DOHH2 (cell line): ENCODE measurements at regions not wholly inside any gene's neighbourhood (a gene's known extent, or its start where the extent isn't known, plus 50 kb on each side); places are given as distances from the start of the nearest gene placed in this dataset.

Experiments
- H3F3A ChIP-seq: fragments of 200-600 bp; sonication (generic), shearing (Covaris generic); 2 replicates; pipeline ENCODE4 v1.6.0; 2016; ENCODE audit warnings: antibody characterized with exemption, mild to moderate bottlenecking; ENCODE audit not compliant: control insufficient read depth, insufficient read depth
- H3K27ac ChIP-seq: fragments of 200-600 bp; sonication (generic); 2 replicates; pipeline ENCODE4 v1.5.1; 2014; ENCODE audit warnings: low read depth, mild to moderate bottlenecking, low read length, moderate library complexity
- H3K27me3 ChIP-seq: fragments of 200-600 bp; sonication (generic); 2 replicates; pipeline ENCODE4 v1.6.1; 2014; ENCODE audit warnings: mild to moderate bottlenecking, low read length, mixed read lengths; ENCODE audit not compliant: control insufficient read depth
- H3K36me3 ChIP-seq: fragments of 200-600 bp; sonication (generic); 2 replicates; pipeline ENCODE4 v1.6.1; 2014; ENCODE audit warnings: mild to moderate bottlenecking, low read length, moderate library complexity, mixed read lengths; ENCODE audit not compliant: control insufficient read depth
- H3K4me1 ChIP-seq: fragments of 200-600 bp; sonication (generic); 2 replicates; pipeline ENCODE4 v1.6.1; 2014; ENCODE audit warnings: mild to moderate bottlenecking, low read length, mixed read lengths; ENCODE audit not compliant: control insufficient read depth
- H3K4me2 ChIP-seq: fragments of 200-600 bp; sonication (generic); 2 replicates; pipeline ENCODE4 v1.6.0; 2014; ENCODE audit warnings: mild to moderate bottlenecking, low read length, moderate library complexity
- H3K4me3 ChIP-seq: fragments of 200-600 bp; sonication (generic); 2 replicates; pipeline ENCODE4 v1.5.1; 2014; ENCODE audit warnings: mild to moderate bottlenecking, low read length, mixed read lengths
- H3K79me2 ChIP-seq: fragments of 200-600 bp; sonication (generic); 2 replicates; pipeline ENCODE4 v1.6.1; 2014; ENCODE audit warnings: mild to moderate bottlenecking, low read length, mixed read lengths; ENCODE audit not compliant: control insufficient read depth
- H3K9me2 ChIP-seq: fragments of 200-600 bp; sonication (generic); replicated peaks from 2 replicates; pipeline ENCODE4 v1.6.1; 2014; ENCODE audit warnings: mild to moderate bottlenecking, low read length, mixed read lengths; ENCODE audit not compliant: control insufficient read depth
- H3K9me3 ChIP-seq: fragments of 200-600 bp; sonication (generic); 2 replicates; pipeline ENCODE4 v1.6.1; 2014; ENCODE audit warnings: antibody characterized with exemption, low read length, mixed read lengths; ENCODE audit not compliant: control insufficient read depth, insufficient read depth
- H4K20me1 ChIP-seq: fragments of 200-600 bp; sonication (generic); 2 replicates; pipeline ENCODE4 v1.6.0; 2014; ENCODE audit warnings: low read depth, mild to moderate bottlenecking, antibody characterized with exemption, low read length, moderate library complexity; ENCODE audit not compliant: control insufficient read depth, insufficient read depth
- CTCF ChIP-seq: fragments of 200-600 bp; sonication (generic); IDR thresholded peaks from one replicate; pipeline ENCODE4 v1.5.1; 2014; ENCODE audit warnings: antibody characterized with exemption, mild to moderate bottlenecking, low read depth, low read length; ENCODE audit not compliant: poor library complexity, severe bottlenecking
- EZH2phosphoT487 ChIP-seq: fragments of 200-600 bp; sonication (generic); IDR thresholded peaks from 2 replicates; pipeline ENCODE4 v1.6.1; 2017; ENCODE audit warnings: borderline replicate concordance, mild to moderate bottlenecking, antibody characterized with exemption, low read length, moderate library complexity, mixed read lengths

GRCh38 chr22:27063841-27064240 is 406.5 kb downstream of the MIAT start:
- Histone ChIP-seq H3K36me3 (no peaks in the 10 kb centered on the region), H3K79me2 (no peaks in the 10 kb centered on the region), H3K9me3 (no peaks in the 10 kb centered on the region), H3K9me2 (no peaks in the 10 kb centered on the region), H3K27me3 (no peaks in the 10 kb centered on the region), H3K4me1 (no peaks in the 10 kb centered on the region), H3K4me3 (no peak overlapping the region), H3K27ac (no peak overlapping the region), H4K20me1 (no peaks in the 10 kb centered on the region), H3K4me2 (no peak overlapping the region), H3F3A (no peaks in the 10 kb centered on the region)
- TF ChIP-seq CTCF (no peak), EZH2phosphoT487 (no peak)

- Histone ChIP-seq H3K9me2 (no peaks in the 10 kb centered on the region), H3K4me1 (no peaks in the 10 kb centered on the region), H3K4me3 (no peak overlapping the region), H3K4me2 (no peak overlapping the region), H3K27ac (no peak overlapping the region), H4K20me1 (no peaks in the 10 kb centered on the region), H3K9me3 (no peaks in the 10 kb centered on the region), H3K27me3 (no peaks in the 10 kb centered on the region), H3K36me3 (no peaks in the 10 kb centered on the region), H3F3A (no peaks in the 10 kb centered on the region), H3K79me2 (no peaks in the 10 kb centered on the region)
- TF ChIP-seq EZH2phosphoT487 (no peak), CTCF (no peak)
Measured at GRCh38 chr22:27064386-27064785, 407.0 kb downstream of the MIAT start.

- no peak overlapping the region for H3K27ac ChIP-seq
- H3K4me3 ChIP-seq, result no peak overlapping the region
- H3K36me3 ChIP-seq, result no peaks in the 10 kb centered on the region
- TF ChIP-seq CTCF, result no peak
- TF ChIP-seq EZH2phosphoT487, result no peak
- no peaks in the 10 kb centered on the region for H3K9me3 ChIP-seq
- no peaks in the 10 kb centered on the region for H3F3A ChIP-seq
- H3K4me2 ChIP-seq, result no peak overlapping the region
- H3K4me1 ChIP-seq, result no peaks in the 10 kb centered on the region
- H4K20me1 ChIP-seq, result no peaks in the 10 kb centered on the region
- no peaks in the 10 kb centered on the region for H3K27me3 ChIP-seq
- no peaks in the 10 kb centered on the region for H3K9me2 ChIP-seq
- H3K79me2 ChIP-seq, result no peaks in the 10 kb centered on the region
Measured at GRCh38 chr22:27065279-27065678, 407.9 kb downstream of the MIAT start.

- Histone ChIP-seq H4K20me1 (no peaks in the 10 kb centered on the region), H3K9me2 (no peaks in the 10 kb centered on the region), H3K79me2 (no peaks in the 10 kb centered on the region), H3K4me3 (no peak overlapping the region), H3K4me2 (no peak overlapping the region), H3F3A (no peaks in the 10 kb centered on the region), H3K4me1 (no peaks in the 10 kb centered on the region), H3K27ac (no peak overlapping the region), H3K9me3 (no peaks in the 10 kb centered on the region), H3K27me3 (no peaks in the 10 kb centered on the region), H3K36me3 (no peaks in the 10 kb centered on the region)
- no peak for TF ChIP-seq EZH2phosphoT487
- TF ChIP-seq CTCF, result no peak
Measured at GRCh38 chr22:27066856-27067255, 409.5 kb downstream of the MIAT start.
